ENCODE measurements at regions not wholly inside any gene's neighbourhood (a gene's known extent, or its start where the extent isn't known, plus 50 kb on each side); places are given as distances from the start of the nearest gene placed in this dataset.

DNA sequence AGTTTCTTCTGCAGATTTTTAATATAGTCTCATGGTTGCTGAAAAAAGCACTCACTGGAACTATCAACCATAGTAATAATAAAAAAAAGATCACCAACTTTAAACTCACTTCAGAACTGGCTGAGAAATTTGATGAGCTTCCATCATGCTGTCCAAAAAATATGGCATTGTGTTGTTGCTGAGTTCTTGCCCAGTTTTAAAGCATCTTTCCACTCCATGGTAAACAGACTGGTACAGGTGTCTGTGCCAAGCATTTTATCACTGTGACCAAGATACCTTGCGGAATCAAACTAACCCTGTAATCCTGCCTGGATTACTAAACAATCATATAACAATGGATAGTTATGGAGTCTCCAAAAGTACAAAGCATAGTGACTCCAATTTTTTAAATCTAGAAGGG, 360.3 kb upstream of the NOCT start:
- TF ChIP-seq POLR2A (IDR thresholded peaks at IDR 0.05; ENCODE audit: low read length): no peak
- no peak for TF ChIP-seq GATA1 (IDR thresholded peaks at IDR 0.05; ENCODE audit: low read depth, low read length)
